ENCODE measurements at regions not wholly inside any gene's neighbourhood (a gene's known extent, or its start where the extent isn't known, plus 50 kb on each side); places are given as distances from the start of the nearest gene placed in this dataset.
"Not testable (repeated sequence)": the region's sequence is repeated elsewhere in the genome, so short reads cannot be mapped to it uniquely, and the experiment has no call there.

DNA sequence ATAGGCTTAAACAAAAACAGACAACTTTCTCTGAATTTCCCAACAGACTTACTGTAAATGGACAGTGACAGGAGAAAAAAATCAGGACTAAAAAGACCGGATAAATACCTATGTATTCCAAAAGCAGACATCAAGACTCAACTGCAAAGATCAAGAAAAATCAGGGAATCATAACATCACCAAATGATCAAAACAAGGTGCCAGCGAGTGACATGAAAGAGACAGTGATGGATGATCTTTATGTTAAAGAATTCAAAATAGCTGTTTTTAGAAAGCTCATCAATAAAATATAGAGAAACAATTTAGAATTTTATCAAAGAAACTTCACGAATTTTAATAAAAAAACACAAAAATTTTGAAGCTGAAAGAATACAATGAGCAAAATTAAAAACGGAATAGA, 952.5 kb upstream of the ATXN7L3B start:
- DNase-seq, result no peak

DNA sequence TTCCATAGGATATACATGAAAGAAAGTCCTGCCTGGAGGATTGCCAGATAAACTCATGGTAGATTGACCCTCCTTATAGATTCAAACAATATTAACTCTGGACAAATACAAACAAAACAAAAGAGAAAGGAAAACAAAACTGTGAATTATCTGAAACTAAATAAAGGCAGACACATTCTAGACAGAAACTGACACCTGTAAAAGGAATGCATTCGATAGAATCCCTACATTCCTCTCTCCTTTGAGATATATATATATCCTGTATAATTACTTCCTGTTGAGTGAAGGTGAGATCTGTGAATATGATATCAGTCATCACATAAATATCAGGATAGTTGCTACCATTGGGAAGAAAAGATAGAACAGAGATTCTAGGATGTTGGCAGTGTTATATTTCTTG, 948.4 kb upstream of the ATXN7L3B start:
- DNase-seq, result no peak

DNA sequence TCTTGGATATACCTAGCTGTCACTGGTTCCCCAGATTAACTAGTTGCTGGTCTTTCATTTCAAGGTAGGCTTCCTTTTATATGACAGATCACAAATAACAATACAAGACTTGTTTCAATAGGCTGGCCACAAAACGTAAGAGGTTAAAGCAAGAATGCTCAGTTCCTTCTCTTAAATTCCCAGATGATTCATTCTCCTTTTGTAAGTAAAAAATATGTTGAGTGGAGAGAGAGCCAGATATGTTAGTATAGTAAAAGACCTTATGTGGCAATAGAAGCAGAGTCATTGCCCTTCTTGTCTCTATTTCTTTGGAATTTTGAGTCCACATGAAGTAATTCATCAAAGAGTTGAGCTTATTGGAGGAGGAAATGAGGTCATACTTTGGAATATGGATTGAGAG, 939.0 kb upstream of the ATXN7L3B start:
- DNase-seq, result no peak

DNA sequence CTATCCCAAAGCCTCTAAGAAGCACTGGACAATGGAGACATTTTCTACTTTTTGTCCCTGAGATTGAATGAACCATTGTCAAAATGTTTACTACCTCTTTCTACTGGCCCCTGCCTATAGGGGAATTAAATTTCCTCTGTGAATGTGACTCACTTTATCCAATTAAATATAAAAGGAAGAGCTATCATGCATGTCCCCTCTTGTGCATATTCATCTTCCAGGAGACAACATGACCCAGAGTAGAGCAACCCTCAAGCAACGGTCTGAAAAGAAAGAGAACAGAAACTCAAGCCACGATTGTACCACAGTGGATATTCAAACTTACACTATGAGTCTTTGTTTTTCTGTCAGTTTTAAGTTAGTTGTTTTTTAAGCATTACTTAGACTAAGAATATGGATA, 938.4 kb upstream of the ATXN7L3B start:
- no peak for DNase-seq

DNA sequence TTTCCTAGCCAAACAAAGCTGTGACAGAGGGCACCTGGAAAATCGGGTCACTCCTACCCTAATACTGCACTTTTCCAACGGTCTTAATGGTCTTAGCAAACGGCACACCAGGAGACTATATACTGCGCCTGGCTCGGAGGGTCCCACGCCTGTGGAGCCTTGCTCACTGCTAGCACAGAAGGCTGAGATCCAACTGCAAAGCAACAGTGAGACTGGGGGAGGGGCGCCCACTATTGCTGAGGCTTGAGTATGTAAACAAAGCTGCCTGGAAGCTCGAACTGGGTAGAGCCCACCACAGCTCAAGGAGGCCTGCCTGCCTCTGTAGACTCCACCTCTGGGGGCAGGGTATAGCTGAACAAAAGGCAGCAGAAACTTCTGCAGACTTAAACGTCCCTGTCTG, 931.7 kb upstream of the ATXN7L3B start:
- not testable (repeated sequence) for DNase-seq

DNA sequence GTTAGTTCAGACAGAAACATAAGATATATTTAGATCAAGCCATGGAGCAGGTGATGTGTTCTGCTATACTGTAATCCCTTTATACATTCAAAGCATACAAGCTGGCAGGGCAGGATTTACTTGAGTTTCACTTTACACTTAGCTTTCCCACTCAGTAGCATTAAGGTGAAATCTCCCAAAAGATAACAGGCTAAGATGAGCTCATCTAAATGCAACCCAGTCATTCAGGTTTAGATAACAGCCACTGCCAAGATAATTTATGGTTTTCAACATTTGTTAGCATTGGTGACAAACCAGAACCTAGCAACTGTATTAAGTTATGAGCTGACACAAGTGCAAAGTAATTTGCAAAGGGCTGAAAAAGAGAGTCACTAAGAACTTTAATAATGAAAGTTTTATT, 925.1 kb upstream of the ATXN7L3B start:
- no peak for DNase-seq

DNA sequence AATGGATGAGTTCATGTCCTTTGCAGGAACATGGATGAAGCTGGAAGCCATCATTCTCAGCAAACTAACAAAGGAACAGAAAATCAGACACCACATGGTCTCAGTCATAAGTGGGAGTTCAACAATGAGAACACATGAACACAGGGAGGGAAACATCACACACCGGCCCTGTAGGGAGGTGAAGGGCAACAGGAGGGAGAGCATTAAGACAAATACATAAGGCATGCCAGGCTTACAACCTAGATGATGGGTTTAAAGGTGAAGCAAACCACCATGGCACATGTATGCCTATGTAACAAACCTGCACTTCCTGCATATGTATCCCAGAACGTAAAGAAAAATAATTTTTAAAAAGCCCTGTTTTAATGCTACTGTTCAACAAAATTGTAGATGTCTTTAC, 914.2 kb upstream of the ATXN7L3B start:
- no peak for DNase-seq

DNA sequence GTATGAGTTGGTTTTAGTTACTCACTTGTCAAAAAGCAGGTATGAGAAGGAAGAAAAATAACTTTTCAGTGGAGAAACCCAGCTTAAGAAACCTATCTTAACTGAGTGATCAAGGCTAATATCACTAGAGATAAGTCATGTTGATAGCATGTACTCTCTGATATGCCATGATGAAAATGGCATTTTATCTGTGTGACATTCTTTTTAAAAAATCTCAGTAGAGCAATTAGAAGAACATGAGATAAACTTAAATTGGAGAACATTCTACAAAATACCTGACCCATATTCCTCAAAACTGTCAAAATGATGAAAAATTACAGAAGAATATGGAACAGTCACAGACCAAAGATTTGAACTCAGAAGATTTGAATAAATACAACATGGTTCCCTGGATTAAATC, 912.4 kb upstream of the ATXN7L3B start:
- DNase-seq, result no peak

DNA sequence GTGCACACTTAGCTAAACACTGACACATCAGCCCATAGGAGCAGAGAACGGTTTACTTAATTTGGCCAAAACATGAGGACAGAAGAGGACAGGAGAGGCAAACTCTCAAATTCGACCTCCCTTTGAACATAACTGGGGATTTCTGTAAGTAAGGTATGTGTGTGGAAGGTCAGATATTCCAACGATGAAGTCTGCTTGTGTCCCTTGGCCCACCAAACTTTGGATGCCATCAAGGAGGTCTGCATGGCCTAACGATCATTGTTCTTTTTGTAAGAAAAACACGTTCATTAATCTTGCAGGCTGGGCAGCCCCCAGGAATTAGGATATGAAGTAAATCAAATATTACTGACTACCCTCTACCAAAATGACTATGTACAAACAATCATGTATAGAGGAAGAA, 908.5 kb upstream of the ATXN7L3B start:
- no peak for DNase-seq

DNA sequence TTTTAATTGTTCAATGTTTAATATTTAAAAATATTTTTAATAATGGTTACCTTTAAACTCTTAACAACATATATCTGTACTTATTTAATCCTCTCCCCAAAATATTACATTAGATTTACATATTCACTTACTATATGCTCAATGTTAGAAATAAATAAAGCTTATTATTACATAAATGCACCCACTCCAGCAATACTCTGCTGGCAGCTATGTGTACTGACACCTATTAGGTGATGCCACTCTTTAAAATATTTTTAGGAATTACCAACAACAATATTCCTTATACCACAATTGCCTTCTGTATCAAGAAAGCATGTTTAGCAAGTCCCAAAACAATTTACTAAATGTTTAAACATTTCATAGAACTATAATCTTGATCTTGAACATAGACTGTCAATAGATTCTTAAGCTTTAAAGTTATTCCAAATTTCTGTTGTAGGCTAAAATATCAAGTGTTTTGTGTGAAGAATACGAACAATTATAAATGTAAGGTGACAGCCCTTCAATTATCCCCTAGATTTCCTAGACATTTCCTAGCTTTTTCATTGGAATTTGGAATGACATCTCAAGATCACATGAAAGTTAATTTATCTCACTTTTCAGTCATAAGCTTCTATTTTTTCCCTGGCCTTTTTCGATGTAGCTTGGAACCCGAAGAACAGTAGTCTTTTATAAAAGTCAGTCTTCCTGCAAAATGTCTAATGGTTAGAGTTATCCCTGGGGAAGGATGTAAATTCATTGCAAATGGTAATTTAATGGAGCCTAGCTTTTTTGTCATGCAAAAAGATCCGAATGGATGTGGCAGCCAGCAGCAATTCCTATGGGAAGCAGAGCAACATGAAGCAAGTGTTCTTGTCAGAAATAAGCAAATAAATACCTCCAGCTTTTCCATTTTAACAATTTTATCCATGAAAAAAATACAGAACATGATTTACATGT, 907.5 kb upstream of the ATXN7L3B start:
- DNase-seq, result no peak

DNA sequence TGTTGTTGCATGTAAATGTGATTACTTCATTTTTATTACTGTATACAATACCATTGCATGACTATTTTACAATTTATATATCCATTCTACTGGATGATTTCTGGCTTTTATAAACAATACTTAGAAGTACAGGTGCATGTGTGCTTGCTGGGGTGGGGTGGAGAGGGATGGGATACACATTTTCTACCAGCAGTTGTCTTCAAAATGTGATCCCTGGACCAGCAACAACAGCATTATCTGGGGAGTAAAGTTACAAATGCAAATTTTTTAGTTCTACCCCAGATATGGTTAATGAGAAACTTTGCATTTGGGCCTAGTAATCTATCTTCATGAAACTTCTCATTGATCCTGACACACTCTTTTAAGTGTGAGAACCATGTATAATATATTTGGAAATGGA, 905.4 kb upstream of the ATXN7L3B start:
- no peak for DNase-seq

DNA sequence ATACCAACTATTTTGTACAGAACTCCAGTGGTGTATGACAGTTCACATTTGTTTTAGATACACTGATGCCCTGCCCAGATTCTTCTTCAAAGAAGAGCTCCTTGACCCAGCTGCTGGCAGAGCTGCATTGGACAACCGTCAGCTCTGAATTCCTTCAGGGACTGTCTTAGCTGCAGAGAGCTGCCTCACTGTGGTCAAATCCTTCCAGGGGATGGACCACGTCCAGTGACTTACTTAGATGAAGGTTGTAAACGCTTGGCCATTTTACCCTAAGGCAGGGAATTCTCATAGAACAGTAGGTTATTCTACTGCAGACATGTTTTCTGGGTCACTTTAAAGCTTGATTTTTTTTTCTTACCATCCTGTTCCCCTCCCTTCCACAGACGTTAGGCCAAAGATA, 905.0 kb upstream of the ATXN7L3B start:
- DNase-seq, result no peak

DNA sequence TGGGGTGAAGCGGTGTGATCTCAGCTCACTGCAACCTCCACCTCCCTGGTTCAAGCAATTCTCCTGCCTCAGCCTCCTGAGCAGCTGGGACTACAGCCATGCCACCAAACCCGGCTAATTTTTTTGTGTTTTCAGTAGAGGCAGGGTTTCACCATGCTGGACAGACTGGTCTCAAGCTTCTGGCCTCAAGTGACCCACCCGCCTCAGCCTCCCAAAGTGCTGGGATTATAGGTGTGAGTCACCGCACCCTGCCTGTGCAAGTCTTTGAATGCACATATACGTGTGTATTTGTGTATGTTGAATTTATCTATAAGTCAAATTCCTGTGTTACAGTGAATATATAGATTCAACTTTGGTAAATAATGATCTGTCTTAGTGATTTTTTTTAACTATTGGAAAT, 898.2 kb upstream of the ATXN7L3B start:
- not testable (repeated sequence) for DNase-seq

DNA sequence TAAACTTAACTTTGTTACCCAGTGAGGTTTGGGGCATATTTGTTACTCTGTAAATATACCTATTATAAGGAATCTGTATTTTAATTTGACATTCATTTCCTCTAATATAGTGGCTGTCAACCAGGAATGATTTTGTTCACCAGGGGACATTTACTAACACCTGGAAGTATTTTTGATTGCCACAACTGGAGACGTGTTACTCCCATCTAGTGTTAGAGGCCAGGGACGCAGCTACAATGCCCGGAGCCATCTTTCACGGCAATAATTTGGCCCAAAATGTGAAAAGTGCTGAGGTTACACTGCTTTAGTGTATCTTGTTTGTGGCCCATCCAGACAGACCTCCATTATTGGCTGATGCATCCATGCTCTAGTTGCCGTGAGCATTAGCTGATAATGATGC, 881.3 kb upstream of the ATXN7L3B start:
- DNase-seq, result no peak

DNA sequence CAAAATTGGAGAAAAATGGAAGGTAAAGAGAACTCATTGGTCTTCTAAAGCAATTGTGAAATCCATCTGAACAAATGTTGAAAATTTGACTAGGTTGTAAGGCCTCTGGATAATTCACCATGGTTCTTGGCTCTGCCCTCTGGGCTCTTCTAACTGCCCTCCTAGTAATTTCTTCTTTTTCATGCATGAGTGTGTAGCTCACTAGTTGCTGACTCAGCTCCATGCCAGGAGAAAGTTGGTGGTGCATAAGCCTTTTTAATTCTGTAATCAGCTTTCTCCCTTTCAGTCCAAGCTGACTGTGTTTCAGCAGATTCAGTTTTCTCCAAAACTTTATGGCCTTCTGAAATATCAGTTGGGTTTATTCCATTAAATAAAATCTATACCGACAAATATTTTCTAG, 877.8 kb upstream of the ATXN7L3B start:
- no peak for DNase-seq

DNA sequence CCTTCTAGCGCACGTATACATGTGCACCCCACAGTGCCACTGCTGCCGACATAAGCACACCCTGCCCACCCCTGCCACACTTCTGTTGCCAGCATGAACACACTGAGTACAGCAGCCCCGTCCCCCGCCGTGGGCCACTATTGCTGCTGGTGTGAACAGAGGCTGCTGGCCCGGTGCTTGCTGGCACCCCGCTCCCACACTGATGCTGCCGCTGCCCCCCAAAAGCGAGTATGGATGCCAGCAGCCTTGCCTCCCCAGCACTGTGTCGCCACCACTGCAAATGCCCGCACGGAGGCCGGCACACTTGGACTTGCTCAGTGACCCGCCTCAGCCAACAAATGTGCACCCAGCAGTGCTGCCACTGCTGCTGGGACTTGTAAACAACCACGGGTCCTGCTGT, 872.4 kb upstream of the ATXN7L3B start:
- DNase-seq, result no peak

DNA sequence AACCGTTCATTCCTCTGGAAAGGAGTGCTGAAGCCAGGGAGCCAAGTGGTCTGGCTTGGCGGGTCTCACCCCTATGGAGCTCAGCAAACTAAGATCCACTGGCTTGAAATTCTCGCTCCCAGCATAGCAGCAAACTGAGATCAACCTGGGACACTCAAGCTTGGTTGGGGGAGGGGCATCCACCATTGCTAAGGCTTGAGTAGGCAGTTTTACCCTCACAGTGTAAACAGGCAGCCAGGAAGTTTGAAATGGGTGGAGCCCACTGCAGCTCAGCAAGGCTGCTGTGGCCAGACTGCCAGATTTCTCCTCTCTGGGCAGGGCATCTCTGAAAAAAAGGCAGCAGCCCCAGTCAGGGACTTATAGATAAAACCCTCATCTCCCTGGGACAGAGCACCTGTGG, 866.1 kb upstream of the ATXN7L3B start:
- not testable (repeated sequence) for DNase-seq

DNA sequence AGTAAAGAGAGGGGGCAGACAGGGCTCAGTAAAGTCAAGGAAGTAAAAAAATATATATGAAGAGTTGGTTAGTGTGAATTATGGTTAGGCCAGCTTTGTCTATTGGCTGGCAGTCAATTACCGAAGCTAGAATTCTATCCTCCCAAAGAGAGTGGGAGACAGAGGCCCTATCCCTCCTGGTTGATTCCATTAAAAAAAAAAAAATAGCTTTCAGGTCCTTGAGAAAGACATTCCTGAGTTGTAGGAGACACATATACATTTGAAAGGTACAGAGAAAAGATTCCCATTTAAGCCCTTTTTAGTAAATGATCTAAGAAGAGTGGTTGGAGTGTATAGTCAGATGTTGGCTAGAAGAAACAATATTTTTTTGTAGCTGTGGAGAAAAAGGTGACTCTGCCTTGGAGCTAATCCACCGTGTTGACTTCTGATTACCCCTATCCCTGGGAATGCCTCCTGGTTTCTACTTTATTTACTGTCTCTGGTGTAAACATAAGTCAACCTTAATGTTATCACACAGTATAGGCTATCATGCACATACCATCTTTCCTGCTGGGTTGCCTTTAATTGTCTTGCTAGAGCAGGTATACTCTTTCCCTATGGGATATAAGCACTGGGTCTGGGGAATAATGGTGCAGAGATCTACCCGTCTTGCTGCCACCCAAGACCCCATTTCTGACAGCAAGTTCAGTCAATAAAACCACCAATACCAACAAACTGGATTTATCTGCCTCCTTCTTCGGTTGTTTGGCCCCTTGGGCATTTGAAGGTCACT, 859.9 kb upstream of the ATXN7L3B start:
- no peak for DNase-seq

DNA sequence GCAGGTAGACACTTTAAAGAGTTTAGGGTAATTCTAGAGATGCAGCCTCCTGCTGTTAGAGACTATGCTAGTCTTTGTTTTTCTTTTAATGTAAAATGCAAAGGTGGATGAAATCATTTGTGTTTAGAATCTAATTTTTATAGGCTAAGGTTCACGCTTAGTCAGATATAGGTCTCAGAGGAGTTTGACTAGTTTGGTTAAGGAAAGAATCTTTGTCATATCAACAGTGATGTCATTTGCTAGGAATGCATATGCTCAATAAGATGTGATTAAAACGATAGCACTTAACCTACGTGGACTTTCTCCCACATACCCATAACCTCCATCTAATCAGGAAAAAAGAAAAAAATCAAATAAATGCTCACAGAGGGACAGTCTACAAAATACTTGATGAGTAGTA, 859.3 kb upstream of the ATXN7L3B start:
- DNase-seq, result no peak

DNA sequence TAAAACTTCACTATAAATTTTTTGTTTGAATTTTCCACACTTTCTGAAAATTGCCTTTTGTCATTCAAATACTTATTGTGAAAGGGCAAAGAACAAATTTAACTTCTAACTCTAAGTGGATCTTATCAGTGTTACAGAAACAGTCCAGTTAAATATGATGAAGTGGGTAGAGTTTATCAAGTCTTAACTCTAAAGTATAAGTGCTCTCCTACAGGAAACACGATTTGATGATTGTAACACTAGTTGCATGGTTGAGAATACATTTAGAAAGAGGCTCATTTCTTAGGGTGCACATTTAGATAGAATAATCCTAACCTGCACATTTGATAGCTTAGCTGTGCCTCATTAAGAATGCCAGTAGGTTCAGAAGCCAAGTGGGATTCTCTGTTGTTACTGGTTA, 838.3 kb upstream of the ATXN7L3B start:
- DNase-seq, result no peak

DNA sequence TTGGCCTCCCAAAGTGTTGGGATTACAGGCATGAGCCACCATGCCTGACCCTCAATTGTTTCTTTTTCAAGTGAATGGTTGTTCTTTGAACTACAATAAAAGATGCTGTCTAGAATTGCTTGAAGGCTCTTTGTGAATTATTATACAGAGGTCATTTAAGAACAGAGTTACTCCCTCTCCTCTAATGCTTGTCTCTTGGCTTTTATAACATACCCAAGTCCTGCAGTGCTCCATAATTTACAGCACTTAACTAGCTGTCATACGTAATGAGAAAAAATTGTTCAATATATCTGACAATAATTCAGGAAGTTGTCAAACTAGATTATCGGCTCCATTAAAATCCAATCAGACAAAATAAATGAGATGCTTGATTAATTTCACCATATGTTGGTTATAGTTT, 823.0 kb upstream of the ATXN7L3B start:
- no peak for DNase-seq

DNA sequence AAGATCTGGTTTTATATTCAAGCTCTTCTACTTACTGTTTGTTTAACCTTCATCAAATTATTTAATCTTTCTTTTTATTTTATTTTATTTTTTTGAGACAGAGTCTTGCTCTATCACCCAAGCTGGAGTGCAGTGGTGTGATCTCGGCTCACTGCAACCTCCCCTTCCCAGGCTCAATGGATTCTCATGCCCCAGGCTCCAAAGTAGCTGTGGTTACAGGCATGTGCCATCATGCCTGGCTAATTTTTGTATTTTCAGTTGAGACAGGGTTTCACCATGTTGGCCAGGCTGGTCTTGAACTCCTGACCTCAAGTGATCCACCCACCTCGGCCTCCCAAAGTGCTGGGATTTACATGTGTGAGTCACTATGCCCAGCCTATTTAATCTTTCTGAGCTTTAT, 821.5 kb upstream of the ATXN7L3B start:
- DNase-seq, result not testable (repeated sequence)

DNA sequence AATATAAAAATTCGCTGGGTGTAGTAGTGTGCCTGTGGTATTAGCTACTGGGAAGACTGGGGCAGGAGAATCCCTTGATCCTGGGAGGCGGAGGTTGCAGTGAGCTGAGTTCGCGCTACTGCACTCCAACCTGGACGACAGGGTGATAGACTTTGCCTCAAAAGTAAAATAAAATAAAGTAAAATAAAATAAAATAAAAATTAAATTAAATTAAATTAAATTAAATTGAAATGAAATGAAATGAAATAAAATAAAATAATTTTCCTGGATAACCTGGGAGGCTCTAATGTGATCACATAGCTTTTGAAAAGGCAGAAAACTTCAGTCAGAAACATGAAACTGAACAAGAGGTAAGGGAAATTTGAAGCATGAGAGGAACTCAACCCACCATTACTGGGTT, 818.4 kb upstream of the ATXN7L3B start:
- no peak for DNase-seq

DNA sequence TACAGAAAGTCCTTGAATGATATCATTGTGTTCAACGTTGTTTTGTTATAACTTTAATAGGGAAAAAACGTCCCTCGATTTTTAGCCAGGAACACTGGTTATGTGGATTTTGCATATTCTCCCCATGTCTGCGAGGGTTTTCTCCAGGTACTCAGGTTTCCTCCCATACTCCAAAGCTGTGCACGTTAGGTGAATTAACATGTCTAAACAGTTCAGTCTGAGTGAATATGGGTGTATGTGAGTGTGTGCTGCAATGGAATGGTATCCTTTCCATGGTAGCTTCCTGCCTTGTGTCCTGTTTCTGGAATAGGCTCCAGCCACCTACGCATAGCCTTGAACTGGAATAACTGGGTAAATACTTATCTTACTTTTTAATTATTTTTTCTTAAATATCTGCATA, 810.8 kb upstream of the ATXN7L3B start:
- no peak for DNase-seq
